ENCODE measurements at regions not wholly inside any gene's neighbourhood (a gene's known extent, or its start where the extent isn't known, plus 50 kb on each side); places are given as distances from the start of the nearest gene placed in this dataset.

DNA sequence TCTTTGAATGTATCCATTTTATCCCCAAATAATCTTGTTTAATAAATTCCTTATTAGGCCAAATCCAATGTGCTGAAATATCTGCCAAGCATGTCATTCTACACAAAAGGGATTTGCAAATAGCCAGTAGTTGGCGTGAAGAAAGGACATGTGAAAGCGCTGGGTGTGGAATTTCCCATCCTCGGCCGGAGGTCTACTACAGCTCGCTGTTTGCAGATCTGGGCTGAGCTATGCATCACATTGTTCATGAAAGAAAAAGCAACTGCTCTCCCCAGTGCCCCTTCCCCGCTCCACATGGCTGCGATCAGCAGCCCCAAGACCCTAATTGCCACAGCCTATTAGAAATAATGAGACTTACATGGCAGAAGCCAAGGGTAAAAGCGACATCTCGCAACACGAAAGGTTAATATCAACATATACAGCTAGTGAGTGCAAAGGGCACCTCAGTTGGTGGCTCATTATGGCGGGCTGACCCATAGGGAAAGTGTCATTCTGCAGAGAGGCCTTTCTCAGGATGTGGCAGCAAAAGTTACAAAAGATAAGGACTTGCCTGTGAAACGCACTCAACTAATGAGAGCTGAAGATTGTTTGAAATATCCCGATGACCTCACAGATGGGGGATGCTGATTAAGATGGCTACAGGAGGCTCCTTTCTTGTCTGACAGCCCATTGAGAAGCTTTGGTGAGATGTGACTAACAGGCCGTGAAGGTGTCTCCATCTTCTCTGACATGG, 126.9 kb upstream of the CYP1B1 start:
- DNase-seq, result no peak

GRCh38 chr2:38201784-38202183, 125.8 kb upstream of the CYP1B1 start:
- no peak for DNase-seq

DNA sequence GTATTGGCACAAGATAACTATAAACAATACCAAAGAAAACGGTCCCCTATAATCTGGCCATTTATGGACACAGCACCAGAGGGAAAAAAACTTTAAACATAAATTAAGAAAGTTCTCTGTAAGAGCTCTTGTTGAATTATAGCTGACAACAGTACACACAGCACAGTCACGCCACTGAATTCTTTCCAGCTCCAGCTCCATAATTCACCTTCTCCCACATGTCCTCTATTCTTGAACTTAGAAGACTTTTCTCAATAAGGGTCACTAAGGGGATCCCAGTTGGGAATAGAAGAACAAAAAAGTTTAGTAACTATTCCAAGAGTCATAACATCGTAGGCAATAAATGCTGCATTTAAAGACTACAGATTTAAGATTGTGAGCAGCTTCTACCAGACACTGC, 124.6 kb upstream of the CYP1B1 start:
- no peak for DNase-seq

DNA sequence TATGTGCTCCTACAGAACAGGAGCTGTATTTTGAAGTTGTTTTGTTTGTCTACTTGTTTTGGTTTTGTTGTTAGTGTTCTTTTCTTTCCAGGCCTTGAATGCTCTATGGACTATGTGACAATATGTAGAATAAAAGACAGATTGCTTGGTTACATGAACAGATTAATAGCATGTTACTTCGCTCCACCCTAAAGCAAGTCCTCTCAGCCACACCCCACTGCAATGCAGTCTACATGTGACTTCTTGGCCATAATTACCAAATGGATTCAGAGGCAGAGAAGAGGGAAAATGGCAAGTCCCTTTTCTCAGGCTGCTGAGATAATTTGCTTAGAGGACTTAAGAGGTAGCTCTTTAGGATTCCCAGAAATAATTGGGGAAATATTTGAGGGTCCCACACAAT, 123.2 kb upstream of the CYP1B1 start:
- DNase-seq, result no peak

DNA sequence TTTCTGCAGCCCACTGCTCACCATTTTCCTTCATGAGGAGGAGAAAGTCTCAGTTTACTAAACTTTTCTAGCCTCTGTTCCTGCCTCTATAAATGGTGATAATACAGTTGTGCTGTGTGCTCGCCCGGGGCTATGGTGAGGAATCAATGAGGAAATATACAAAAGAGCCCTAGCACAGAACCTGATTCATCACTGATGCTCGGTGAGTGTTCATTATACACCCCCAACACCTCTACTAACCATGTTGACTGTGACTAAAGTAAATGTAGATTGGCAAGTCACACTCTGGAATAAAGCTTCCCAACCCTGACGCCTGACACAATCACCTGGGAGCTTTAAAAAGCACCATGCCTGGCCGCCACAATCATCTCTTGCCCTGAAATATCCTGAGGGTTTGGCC, 118.8 kb upstream of the CYP1B1 start:
- DNase-seq, result no peak

GRCh38 chr2:38192976-38193375, 117.0 kb upstream of the CYP1B1 start:
- DNase-seq, result peak; percentile 42

GRCh38 chr2:38192046-38192445, 116.1 kb upstream of the CYP1B1 start:
- DNase-seq, result no peak

DNA sequence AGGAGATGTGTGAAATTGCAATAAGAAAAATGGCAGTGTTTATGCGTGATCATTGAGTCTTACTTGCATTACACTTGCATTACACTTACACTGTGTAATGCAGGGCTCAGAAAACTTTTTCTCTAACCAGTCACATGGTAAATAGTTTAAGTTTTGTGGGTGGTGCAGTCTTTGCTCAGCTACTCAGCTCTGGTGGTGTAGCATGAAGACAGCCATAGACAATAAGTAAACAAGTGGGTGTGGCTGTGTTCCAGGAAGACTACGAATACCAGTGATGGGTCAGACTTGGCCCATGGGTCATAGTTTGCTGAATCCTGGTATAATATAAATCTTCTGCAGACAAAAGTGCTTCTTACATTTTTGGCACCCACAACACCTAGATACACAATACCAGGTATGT, 115.6 kb upstream of the CYP1B1 start:
- DNase-seq, result no peak

- peak; percentile 81 for DNase-seq
Measured at GRCh38 chr2:38190542-38191218, 114.7 kb upstream of the CYP1B1 start.

DNA sequence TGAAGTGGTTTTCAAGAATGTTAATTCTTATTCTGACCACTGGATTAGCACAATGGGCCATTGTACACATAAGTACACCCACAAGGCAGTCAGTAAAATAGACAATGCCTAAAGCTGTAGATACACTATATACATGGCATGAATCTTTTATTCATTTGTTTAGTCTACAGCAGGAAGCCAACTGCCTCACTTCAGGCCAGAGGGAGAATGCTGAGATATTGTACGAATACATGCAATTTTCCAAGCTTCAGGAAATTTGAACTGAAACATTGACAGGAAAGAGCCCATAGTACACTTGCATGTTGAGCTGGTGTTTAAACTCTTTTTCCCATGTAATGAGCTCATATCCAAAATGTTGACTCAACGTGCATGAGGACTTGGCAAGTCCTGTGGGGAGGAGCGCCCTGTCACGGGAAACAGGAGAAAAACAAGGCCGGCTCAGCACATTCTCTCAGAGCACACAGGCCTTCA, 111.6 kb upstream of the CYP1B1 start:
- DNase-seq, result no peak

GRCh38 chr2:38185012-38185491, 109.1 kb upstream of the CYP1B1 start:
- peak; percentile 86 for DNase-seq

- no peak for DNase-seq
Measured at GRCh38 chr2:38182492-38183003, 106.6 kb upstream of the CYP1B1 start.

- DNase-seq, result no peak
Measured at GRCh38 chr2:38181806-38182491, 106.0 kb upstream of the CYP1B1 start.

GRCh38 chr2:38180754-38181153, 104.8 kb upstream of the CYP1B1 start:
- DNase-seq, result no peak

DNA sequence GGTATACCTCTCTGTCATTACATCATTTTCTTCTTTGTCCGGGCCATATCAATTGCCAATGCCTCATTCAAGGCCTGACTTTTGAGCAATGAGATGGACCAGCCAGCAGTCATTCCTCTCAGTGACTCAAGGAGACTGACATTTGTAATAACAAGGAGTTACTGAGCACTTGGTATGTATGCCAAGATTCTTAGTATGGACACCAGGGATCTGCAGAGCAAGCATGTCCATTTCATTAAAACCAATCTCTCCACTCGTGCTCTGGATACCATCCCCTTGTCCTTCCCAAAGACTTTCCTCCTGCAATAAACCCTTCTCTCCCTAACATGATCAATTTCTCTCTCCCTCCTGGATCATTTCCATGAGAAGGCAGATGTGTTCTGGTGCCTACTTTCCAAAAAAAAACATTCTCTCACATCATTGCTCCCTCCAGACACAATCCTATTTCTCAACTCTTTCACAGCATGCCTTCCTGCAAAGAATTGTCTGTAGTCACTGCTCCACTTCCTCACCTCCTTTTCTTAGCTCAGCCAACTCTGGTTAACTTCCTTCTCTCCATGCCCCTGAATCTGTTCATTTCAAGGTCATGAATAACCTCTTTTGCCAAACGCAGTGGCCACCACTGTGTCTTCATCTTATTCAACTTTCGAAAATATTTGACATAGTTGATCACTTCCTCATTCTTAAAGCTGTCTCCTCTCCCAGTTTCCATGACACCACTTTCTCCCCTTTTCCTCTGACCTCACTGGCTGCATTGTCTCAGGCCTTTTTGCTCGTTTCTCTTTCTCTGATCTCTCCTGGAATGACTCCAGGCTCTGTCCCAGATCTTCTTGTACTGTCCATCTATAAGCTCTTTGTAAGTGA, 102.8 kb upstream of the CYP1B1 start:
- peak; percentile 97 for DNase-seq

DNA sequence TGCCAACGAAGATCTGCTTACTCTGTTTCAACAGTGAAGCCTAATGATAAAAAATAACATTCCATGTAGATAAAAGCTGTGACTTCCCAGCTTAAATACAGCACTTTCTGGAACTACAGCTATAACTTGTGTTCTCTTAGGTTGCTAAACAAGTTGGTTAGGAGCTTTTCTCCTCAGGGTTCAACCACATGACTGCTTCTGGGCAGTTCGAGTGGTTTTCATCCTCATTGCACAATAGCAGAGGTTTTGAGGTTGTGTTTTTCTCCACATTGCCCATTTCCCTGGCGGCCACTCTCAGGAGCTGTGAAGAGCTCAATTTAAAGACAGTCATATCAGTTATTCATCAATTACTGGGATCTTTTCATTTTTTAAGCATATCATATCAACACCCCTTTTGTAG, 102.2 kb upstream of the CYP1B1 start:
- DNase-seq, result peak; percentile 95

- DNase-seq, result peak; percentile 60
Measured at GRCh38 chr2:38176619-38177021, 100.7 kb upstream of the CYP1B1 start.

- peak; percentile 94 for DNase-seq
Measured at GRCh38 chr2:38174646-38175423, 98.9 kb upstream of the CYP1B1 start.

DNA sequence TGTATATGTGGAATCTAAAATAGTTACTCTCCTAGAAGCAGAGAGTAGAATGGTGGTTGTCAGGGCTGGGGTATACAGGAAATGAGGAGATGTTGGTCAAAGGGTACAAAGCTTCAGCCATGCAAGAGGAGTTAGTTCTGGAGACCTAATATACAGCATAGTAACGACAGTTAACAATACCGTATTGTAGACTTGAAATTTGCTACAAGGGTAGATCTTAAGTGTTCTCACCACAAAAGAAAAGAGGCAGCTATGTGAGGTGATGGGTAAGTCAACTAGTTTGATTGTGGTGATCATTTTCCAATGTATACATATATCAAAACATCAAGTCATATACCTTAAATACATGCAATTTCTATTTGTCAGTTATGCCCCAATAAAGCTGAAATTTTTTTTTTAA, 98.2 kb upstream of the CYP1B1 start:
- DNase-seq, result no peak

GRCh38 chr2:38173683-38174082, 97.7 kb upstream of the CYP1B1 start:
- no peak for DNase-seq

DNA sequence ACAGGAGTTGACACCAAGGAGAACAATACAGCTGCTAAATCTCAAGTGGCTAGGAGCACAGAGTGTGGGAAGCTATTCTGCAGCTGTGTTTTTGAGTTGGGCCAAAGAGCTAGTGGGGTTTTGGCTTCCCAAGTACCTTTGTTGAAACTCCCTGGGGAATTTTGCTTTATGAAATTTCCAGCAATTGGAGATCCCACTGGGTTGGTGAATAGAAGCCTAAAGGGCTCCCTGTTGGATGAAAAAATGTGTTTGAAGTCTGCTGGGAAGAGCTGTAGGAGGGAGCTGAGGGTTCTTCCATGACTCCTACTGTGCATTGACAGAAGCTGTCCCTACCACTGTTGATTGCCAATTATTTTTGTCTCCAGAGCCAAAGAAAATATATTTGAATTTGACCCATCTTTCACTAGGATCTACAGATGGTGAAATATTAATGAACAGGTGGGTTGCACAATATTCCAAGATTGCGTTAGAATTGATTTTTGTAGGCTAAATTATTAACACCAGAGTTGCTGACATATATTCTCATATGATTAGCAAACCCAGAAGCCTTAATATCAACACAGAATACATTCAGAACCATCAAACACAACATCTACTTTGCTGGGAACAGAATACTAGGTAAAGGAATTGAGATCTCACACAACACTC, 95.4 kb upstream of the CYP1B1 start:
- DNase-seq, result no peak

Measured in MV-4-11 (cell line).